Islet of Langerhans (tissue), 1 donor: ENCODE measurements at regions not wholly inside any gene's neighbourhood (a gene's known extent, or its start where the extent isn't known, plus 50 kb on each side); places are given as distances from the start of the nearest gene placed in this dataset.
"Not testable (repeated sequence)": the region's sequence is repeated elsewhere in the genome, so short reads cannot be mapped to it uniquely, and the experiment has no call there.

Source experiments
- FAIRE-seq: peaks from one replicate; lab custom pipeline; 2011; peaks lifted over from hg19 to GRCh38; lab: Jason Lieb, UNC

- FAIRE-seq, result no peak
Observed at GRCh38 chr7:152949790-152950189, 190.2 kb downstream of the ACTR3B start.

- FAIRE-seq, result no peak
Observed at GRCh38 chr7:152956006-152956405, 196.5 kb downstream of the ACTR3B start.

GRCh38 chr7:152959610-152960009 lies 200.1 kb downstream of the ACTR3B start:
- FAIRE-seq, result no peak

- FAIRE-seq, result not testable (repeated sequence)
Observed at GRCh38 chr7:152961796-152962195, 202.2 kb downstream of the ACTR3B start.

GRCh38 chr7:152966189-152966588 lies 206.6 kb downstream of the ACTR3B start:
- FAIRE-seq, result no peak

GRCh38 chr7:152967958-152968357 lies 208.4 kb downstream of the ACTR3B start:
- no peak for FAIRE-seq

GRCh38 chr7:152968514-152968913 lies 209.0 kb downstream of the ACTR3B start:
- FAIRE-seq, result no peak

GRCh38 chr7:152969335-152969734 lies 209.8 kb downstream of the ACTR3B start:
- no peak for FAIRE-seq

GRCh38 chr7:152969839-152970238 lies 210.3 kb downstream of the ACTR3B start:
- FAIRE-seq, result no peak

GRCh38 chr7:152970481-152970880 lies 210.9 kb downstream of the ACTR3B start:
- no peak for FAIRE-seq

- FAIRE-seq, result no peak
Observed at GRCh38 chr7:152974577-152974976, 215.0 kb downstream of the ACTR3B start.

- no peak for FAIRE-seq
Observed at GRCh38 chr7:152975076-152975475, 215.5 kb downstream of the ACTR3B start.

GRCh38 chr7:152979376-152979775 lies 219.8 kb downstream of the ACTR3B start:
- no peak for FAIRE-seq

GRCh38 chr7:152984421-152984820 lies 224.9 kb downstream of the ACTR3B start:
- no peak for FAIRE-seq

GRCh38 chr7:152986376-152986775 lies 226.8 kb downstream of the ACTR3B start:
- no peak for FAIRE-seq

GRCh38 chr7:152987656-152988055 lies 228.1 kb downstream of the ACTR3B start:
- no peak for FAIRE-seq

GRCh38 chr7:152989889-152990380 lies 230.4 kb downstream of the ACTR3B start:
- FAIRE-seq, result no peak

- no peak for FAIRE-seq
Observed at GRCh38 chr7:152998420-152998819, 238.9 kb downstream of the ACTR3B start.

GRCh38 chr7:153002115-153002514 lies 242.6 kb downstream of the ACTR3B start:
- FAIRE-seq, result no peak

GRCh38 chr7:153002572-153002971 lies 243.0 kb downstream of the ACTR3B start:
- FAIRE-seq, result no peak

- no peak for FAIRE-seq
Observed at GRCh38 chr7:153004341-153004740, 244.8 kb downstream of the ACTR3B start.

GRCh38 chr7:153005750-153006435 lies 246.3 kb downstream of the ACTR3B start:
- no peak for FAIRE-seq

- no peak for FAIRE-seq
Observed at GRCh38 chr7:153006452-153006851, 246.9 kb downstream of the ACTR3B start.

GRCh38 chr7:153006911-153007310 lies 247.4 kb downstream of the ACTR3B start:
- FAIRE-seq, result no peak
